H1 (cell line): ENCODE measurements at regions not wholly inside any gene's neighbourhood (a gene's known extent, or its start where the extent isn't known, plus 50 kb on each side); places are given as distances from the start of the nearest gene placed in this dataset.

ENCODE experiments used
- USF2 ChIP-seq: IDR thresholded peaks from 2 replicates; pipeline ENCODE4 v1.6.1; 2011; ENCODE audit warnings: low read length, improper control_type of control experiment

GRCh38 chr4:180098586-180098985 is 2144.6 kb upstream of the TENM3 start (continued):
- TF ChIP-seq USF2 = no peak
